Endothelial cell of umbilical vein (primary cell): ENCODE measurements at regions not wholly inside any gene's neighbourhood (a gene's known extent, or its start where the extent isn't known, plus 50 kb on each side); places are given as distances from the start of the nearest gene placed in this dataset.

ENCODE experiments used
- BruUV-seq: library from RNA; stranded (reverse); fragments of 400-500 nt; replicated peaks from 2 replicates; lab custom pipeline; 2021; lab: Mats Ljungman, UMichigan
- CTCF ChIA-PET: fragments of 300-600, 350-600 bp; sonication (Branson Sonifier 250); formaldehyde crosslinking; loops from one replicate; lab custom pipeline; 2021; ENCODE audit warnings: antibody characterized with exemption, inconsistent platforms; lab: Charles Lee
- POLR2A ChIA-PET: fragments of 300-600, 350-600 bp; sonication (Branson Sonifier 250); formaldehyde crosslinking; loops from one replicate; lab custom pipeline; 2021; ENCODE audit warnings: antibody characterized with exemption, inconsistent platforms; lab: Charles Lee
- DNase-seq: peaks from one replicate; pipeline ENCODE4 v3.0.0-alpha.2; 2011; ENCODE audit warnings: low read depth, low spot score
- FAIRE-seq: peaks from 2 replicates; lab custom pipeline; 2011; peaks lifted over from hg19 to GRCh38; lab: Jason Lieb, UNC
- H2AFZ ChIP-seq: 2 replicates; pipeline ENCODE4 v1.6.0; 2012; ENCODE audit warnings: low read depth, low read length, control low read depth, inconsistent platforms
- H3K27ac ChIP-seq: 2 replicates; pipeline ENCODE4 v1.5.1; 2011; ENCODE audit warnings: low read depth, mild to moderate bottlenecking, control low read depth, low read length, moderate library complexity; ENCODE audit not compliant: insufficient read depth
- H3K27me3 ChIP-seq, 2 experiments: 2 replicates each; pipeline versions ENCODE4 v1.6.0 to v1.6.1; 2011; ENCODE audit warnings: low read length in 2 of 2, mixed read lengths in 1 of 2; ENCODE audit not compliant: control insufficient read depth in 2 of 2, insufficient read depth in 2 of 2
- H3K36me3 ChIP-seq, 2 experiments: 2 replicates in 1 of 2; 3 replicates in 1 of 2; pipeline ENCODE4 v1.5.1; 2011; ENCODE audit warnings: low read length in 2 of 2, mild to moderate bottlenecking in 1 of 2, moderate library complexity in 1 of 2; ENCODE audit not compliant: control insufficient read depth in 2 of 2, insufficient read depth in 2 of 2; ENCODE audit errors: extremely low read depth in 1 of 2
- H3K4me1 ChIP-seq: 3 replicates; pipeline ENCODE4 v1.5.1; 2011; ENCODE audit warnings: mild to moderate bottlenecking, low read length; ENCODE audit not compliant: control insufficient read depth, insufficient read depth; ENCODE audit errors: extremely low read depth
- H3K4me2 ChIP-seq: 2 replicates; pipeline ENCODE4 v1.6.1; 2011; ENCODE audit warnings: low read length, control low read depth, mixed read lengths; ENCODE audit not compliant: insufficient read depth
- H3K4me3 ChIP-seq, 3 experiments: fragments of 200-600 bp in 1 of 3; sonication (generic), shearing (Covaris generic) in 1 of 3; replicated peaks in 1 of 3; 2 replicates each; pipeline ENCODE4 v1.5.1; 2011 to 2016; ENCODE audit warnings: control low read depth in 3 of 3, low read length in 3 of 3, mild to moderate bottlenecking in 2 of 3, inconsistent platforms in 1 of 3, low read depth in 1 of 3, moderate library complexity in 1 of 3; ENCODE audit not compliant: insufficient read depth in 1 of 3
- H3K79me2 ChIP-seq: 2 replicates; pipeline ENCODE4 v1.6.0; 2012; ENCODE audit warnings: low read length, inconsistent platforms; ENCODE audit not compliant: control insufficient read depth, insufficient read depth
- H3K9ac ChIP-seq: replicated peaks from 2 replicates; pipeline ENCODE3; 2011; ENCODE audit warnings: low read length, control low read depth; ENCODE audit not compliant: insufficient read depth; ENCODE audit errors: extremely low read depth
- H3K9me1 ChIP-seq: replicated peaks from 3 replicates; pipeline ENCODE4 v1.6.0; 2011; ENCODE audit warnings: mild to moderate bottlenecking, low read length; ENCODE audit not compliant: control insufficient read depth, insufficient read depth; ENCODE audit errors: extremely low read depth
- H3K9me3 ChIP-seq: replicated peaks from 2 replicates; pipeline ENCODE4 v1.5.1; 2012; ENCODE audit warnings: low read length, inconsistent platforms; ENCODE audit not compliant: control insufficient read depth, insufficient read depth
- H4K20me1 ChIP-seq: replicated peaks from 2 replicates; pipeline ENCODE3; 2011; ENCODE audit warnings: mild to moderate bottlenecking, low read length; ENCODE audit not compliant: control insufficient read depth, insufficient read depth; ENCODE audit errors: extremely low read depth
- CTCF ChIP-seq, 2 donors: IDR thresholded peaks; 1 replicate in 1 of 2; 2 replicates in 1 of 2; pipeline ENCODE4 v1.5.1; 2011; ENCODE audit warnings: low read length in 2 of 2, mild to moderate bottlenecking in 2 of 2, moderate library complexity in 2 of 2, control low read depth in 1 of 2, inconsistent platforms in 1 of 2, low read depth in 1 of 2; ENCODE audit not compliant: insufficient read depth in 1 of 2; ENCODE audit errors: extremely low read depth in 1 of 2
- EZH2 ChIP-seq: IDR thresholded peaks from 2 replicates; pipeline ENCODE4 v1.6.1; 2012; ENCODE audit warnings: borderline replicate concordance, low read depth, mild to moderate bottlenecking, moderate library complexity, low read length, inconsistent platforms; ENCODE audit not compliant: severe bottlenecking
- dilution Hi-C: fragments of 300-500 bp; cut with MboI; formaldehyde crosslinking; loops from one replicate; pipeline ENCODE4 v1.15.0; 2019; ENCODE audit warnings: low sequenced_read_pairs; ENCODE audit not compliant: extremely low pct_ligation_motif_present
- intact Hi-C: fragments of 100-400 bp; cut with micrococcal nuclease; formaldehyde crosslinking; loops from one replicate; pipeline ENCODE4 v1.10.0; 2022

GRCh38 chr19:31562966-31563612 lies 213.9 kb upstream of the TSHZ3 start:
- H3K4me3 ChIP-seq = no peak overlapping the region

GRCh38 chr19:31567776-31568175 lies 218.5 kb upstream of the TSHZ3 start:
- CTCF ChIA-PET = no interaction called here

More at GRCh38 chr19:31562966-31563612, 213.9 kb upstream of the TSHZ3 start:
- DNase-seq = no peak
- CTCF ChIA-PET = no interaction called here
- H3K27me3 ChIP-seq = no peaks in the 10 kb centered on the region
- dilution Hi-C loops (no loop called here), intact Hi-C loops (no loop called here)
- H3K79me2 ChIP-seq = no peaks in the 10 kb centered on the region
- no peak overlapping the region for H3K27ac ChIP-seq
- POLR2A ChIA-PET = no interaction called here
- no peak overlapping the region for H3K9ac ChIP-seq
- FAIRE-seq = no peak
- H2AFZ ChIP-seq = no peak overlapping the region
- BruUV-seq = no TSS peak
- H3K9me3 ChIP-seq = peaks cover 6% of the 10 kb centered on the region
- H3K4me1 ChIP-seq = no peaks in the 10 kb centered on the region
- no peaks in the 10 kb centered on the region for H3K9me1 ChIP-seq
- no peak for TF ChIP-seq CTCF (IDR thresholded peaks at IDR 0.05; ENCODE audit: extremely low read depth in 1 of 2, insufficient read depth in 1 of 2, low read depth in 1 of 2, low read length in 2 of 2)
- H3K36me3 ChIP-seq = no peaks in the 10 kb centered on the region
- no peaks in the 10 kb centered on the region for H4K20me1 ChIP-seq
- no peak overlapping the region for H3K4me2 ChIP-seq

More at GRCh38 chr19:31567776-31568175, 218.5 kb upstream of the TSHZ3 start:
- Histone ChIP-seq H3K79me2 (no peaks in the 10 kb centered on the region), H3K4me1 (no peaks in the 10 kb centered on the region), H3K27me3 (no peaks in the 10 kb centered on the region), H3K27ac (no peak overlapping the region), H3K4me3 (no peak overlapping the region), H3K36me3 (no peaks in the 10 kb centered on the region), H3K4me2 (no peak overlapping the region), H3K9me3 (peaks cover 2% of the 10 kb centered on the region), H3K9me1 (no peaks in the 10 kb centered on the region), H3K9ac (no peak overlapping the region), H2AFZ (no peak overlapping the region), H4K20me1 (no peaks in the 10 kb centered on the region)
- dilution Hi-C loops (no loop called here), intact Hi-C loops (no loop called here)
- TF ChIP-seq CTCF (IDR thresholded peaks at IDR 0.05; ENCODE audit: extremely low read depth in 1 of 2, insufficient read depth in 1 of 2, low read depth in 1 of 2, low read length in 2 of 2) (no peak), EZH2 (no peak)
- POLR2A ChIA-PET = no interaction called here
- DNase-seq (no peak), FAIRE-seq (no peak)
- BruUV-seq = no TSS peak
